HepG2 (cell line): ENCODE measurements at regions not wholly inside any gene's neighbourhood (a gene's known extent, or its start where the extent isn't known, plus 50 kb on each side); places are given as distances from the start of the nearest gene placed in this dataset.

Experiments
- ARHGAP35 ChIP-seq: sonication (generic); formaldehyde crosslinking; IDR thresholded peaks from 2 replicates; pipeline ENCODE4 v1.9.0; 2022; ENCODE audit warnings: mild to moderate bottlenecking, inconsistent platforms, moderate library complexity, missing genetic modification reagents, borderline replicate concordance
- EP300 ChIP-seq, 3 experiments: sonication (generic) in 1 of 3; formaldehyde crosslinking in 1 of 3; IDR thresholded peaks; 2 replicates each; pipeline versions ENCODE4 v1.5.1 to v1.6.1; 2011 to 2020; ENCODE audit warnings: low read depth in 2 of 3, low read length in 2 of 3, borderline replicate concordance in 1 of 3, improper control_type of control experiment in 1 of 3, mild to moderate bottlenecking in 1 of 3, missing genetic modification reagents in 1 of 3, moderate library complexity in 1 of 3
- NFE2L1 ChIP-seq: sonication (generic); formaldehyde crosslinking; IDR thresholded peaks from 2 replicates; pipeline ENCODE4 v1.4.0; 2020; ENCODE audit warnings: missing genetic modification reagents, mild to moderate bottlenecking, borderline replicate concordance
- POLR2A ChIP-seq, 2 experiments: IDR thresholded peaks; 2 replicates each; pipeline ENCODE4 v1.6.1; 2011; ENCODE audit warnings: low read depth in 2 of 2, low read length in 2 of 2, mild to moderate bottlenecking in 1 of 2, moderate library complexity in 1 of 2; ENCODE audit not compliant: insufficient read depth in 1 of 2
- RAD21 ChIP-seq: fragments of 450-650 bp; formaldehyde crosslinking; IDR thresholded peaks from 2 replicates; pipeline ENCODE4 v1.5.0; 2020; ENCODE audit warnings: mild to moderate bottlenecking
- TAF1 ChIP-seq: sonication (generic); formaldehyde crosslinking; IDR thresholded peaks from 2 replicates; pipeline ENCODE4 v1.4.0; 2020; ENCODE audit warnings: missing genetic modification reagents
- ZKSCAN5 ChIP-seq: sonication (generic); formaldehyde crosslinking; IDR thresholded peaks from 2 replicates; pipeline ENCODE4 v1.5.1; 2020; ENCODE audit warnings: mild to moderate bottlenecking, missing genetic modification reagents
- ZNF282 ChIP-seq: fragments of 450-650 bp; IDR thresholded peaks from 2 replicates; pipeline ENCODE4 v1.6.1; 2018; ENCODE audit not compliant: partially characterized antibody
- TF ChIP-seq, protein P1 (sequence below): sonication (generic); formaldehyde crosslinking; IDR thresholded peaks from 2 replicates; pipeline ENCODE4 v1.5.0; 2020; ENCODE audit warnings: mild to moderate bottlenecking, missing genetic modification reagents, moderate library complexity
- TF ChIP-seq, protein P2 (sequence below): sonication (generic); formaldehyde crosslinking; IDR thresholded peaks from 2 replicates; pipeline ENCODE4 v1.4.0; 2020; ENCODE audit warnings: mild to moderate bottlenecking, missing genetic modification reagents

DNA sequence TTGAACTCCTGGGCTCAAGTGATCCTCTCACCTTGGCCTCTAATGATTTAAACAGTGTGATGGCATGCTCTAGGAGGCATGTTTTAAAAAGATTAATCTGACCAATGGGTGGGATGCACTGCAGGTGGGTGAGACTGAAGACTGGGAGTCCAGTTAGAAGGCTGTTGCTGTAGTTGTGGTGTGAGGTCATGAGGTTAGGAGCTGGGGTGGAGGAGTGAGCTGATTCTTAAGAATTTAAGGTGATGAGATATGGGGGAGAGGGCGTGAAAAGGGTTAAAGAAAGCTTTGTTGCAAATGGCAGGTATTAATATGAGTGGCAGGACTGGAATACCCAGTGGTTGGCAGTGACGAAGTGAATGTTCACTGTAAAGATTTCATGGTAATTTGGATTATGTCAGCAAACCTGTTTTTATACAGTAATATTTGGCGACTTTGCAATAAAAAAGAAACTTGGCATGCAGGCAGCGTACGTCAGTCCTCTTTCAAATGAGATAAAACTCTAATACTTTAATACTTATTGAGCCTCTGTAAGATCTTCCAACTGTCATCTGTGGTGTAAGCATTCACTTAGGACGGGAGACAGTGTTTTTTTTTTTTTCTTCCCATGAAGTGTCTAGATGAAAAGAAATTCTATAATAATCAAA, 72.8 kb upstream of the MTPN start:
- TF ChIP-seq ARHGAP35 (CRISPR knock-in tag) (no peak), POLR2A (IDR thresholded peaks at IDR 0.05; ENCODE audit: insufficient read depth in 1 of 2, low read depth in 2 of 2, low read length in 2 of 2) (no peak), TAF1 (no peak), NFE2L1 (CRISPR knock-in tag) (no peak), ZKSCAN5 (CRISPR knock-in tag) (no peak), RAD21 (CRISPR knock-in tag) (no peak), ZNF282 (no peak), EP300 (IDR thresholded peaks at IDR 0.05; ENCODE audit: low read depth in 2 of 2, low read length in 2 of 2) (no peak), EP300 (CRISPR knock-in tag; IDR thresholded peaks at IDR 0.05; ENCODE audit: borderline replicate concordance) (no peak)
- TF ChIP-seq, protein P1, sequence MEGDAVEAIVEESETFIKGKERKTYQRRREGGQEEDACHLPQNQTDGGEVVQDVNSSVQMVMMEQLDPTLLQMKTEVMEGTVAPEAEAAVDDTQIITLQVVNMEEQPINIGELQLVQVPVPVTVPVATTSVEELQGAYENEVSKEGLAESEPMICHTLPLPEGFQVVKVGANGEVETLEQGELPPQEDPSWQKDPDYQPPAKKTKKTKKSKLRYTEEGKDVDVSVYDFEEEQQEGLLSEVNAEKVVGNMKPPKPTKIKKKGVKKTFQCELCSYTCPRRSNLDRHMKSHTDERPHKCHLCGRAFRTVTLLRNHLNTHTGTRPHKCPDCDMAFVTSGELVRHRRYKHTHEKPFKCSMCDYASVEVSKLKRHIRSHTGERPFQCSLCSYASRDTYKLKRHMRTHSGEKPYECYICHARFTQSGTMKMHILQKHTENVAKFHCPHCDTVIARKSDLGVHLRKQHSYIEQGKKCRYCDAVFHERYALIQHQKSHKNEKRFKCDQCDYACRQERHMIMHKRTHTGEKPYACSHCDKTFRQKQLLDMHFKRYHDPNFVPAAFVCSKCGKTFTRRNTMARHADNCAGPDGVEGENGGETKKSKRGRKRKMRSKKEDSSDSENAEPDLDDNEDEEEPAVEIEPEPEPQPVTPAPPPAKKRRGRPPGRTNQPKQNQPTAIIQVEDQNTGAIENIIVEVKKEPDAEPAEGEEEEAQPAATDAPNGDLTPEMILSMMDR (CRISPR knock-in tag) = no peak
- TF ChIP-seq, protein P2, sequence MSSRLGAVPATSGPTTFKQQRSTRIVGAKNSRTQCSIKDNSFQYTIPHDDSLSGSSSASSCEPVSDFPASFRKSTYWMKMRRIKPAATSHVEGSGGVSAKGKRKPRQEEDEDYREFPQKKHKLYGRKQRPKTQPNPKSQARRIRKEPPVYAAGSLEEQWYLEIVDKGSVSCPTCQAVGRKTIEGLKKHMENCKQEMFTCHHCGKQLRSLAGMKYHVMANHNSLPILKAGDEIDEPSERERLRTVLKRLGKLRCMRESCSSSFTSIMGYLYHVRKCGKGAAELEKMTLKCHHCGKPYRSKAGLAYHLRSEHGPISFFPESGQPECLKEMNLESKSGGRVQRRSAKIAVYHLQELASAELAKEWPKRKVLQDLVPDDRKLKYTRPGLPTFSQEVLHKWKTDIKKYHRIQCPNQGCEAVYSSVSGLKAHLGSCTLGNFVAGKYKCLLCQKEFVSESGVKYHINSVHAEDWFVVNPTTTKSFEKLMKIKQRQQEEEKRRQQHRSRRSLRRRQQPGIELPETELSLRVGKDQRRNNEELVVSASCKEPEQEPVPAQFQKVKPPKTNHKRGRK (CRISPR knock-in tag) = no peak
